HG03521 (cell line): ENCODE measurements at regions not wholly inside any gene's neighbourhood (a gene's known extent, or its start where the extent isn't known, plus 50 kb on each side); places are given as distances from the start of the nearest gene placed in this dataset.

Source experiments
- ATAC-seq: cut with Tn5 transposase; IDR thresholded peaks from one replicate; pipeline ENCODE4 v1.9.1; 2021; ENCODE audit warnings: mild to moderate bottlenecking, moderate library complexity; ENCODE audit not compliant: unreplicated experiment

DNA sequence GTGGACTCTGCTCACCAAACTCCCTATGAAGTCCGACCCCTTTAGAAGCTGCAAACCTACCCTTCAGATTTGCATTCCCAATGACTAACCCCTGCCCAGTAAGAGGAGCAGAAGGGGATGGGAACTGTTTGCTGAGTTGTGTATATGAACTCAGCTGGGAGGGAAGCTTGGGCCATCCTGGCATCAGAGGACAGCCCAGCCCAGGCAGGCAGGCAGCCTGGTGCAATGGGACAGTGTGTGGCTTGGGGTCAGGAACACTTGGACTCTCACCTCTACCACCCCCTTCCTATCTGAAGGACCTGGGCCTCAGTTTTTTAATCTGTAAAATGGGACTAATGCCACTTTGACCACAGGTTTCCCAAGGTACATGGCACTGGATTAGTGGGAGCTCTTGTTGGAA is 147.4 kb upstream of the GPR26 start:
- ATAC-seq = no peak

DNA sequence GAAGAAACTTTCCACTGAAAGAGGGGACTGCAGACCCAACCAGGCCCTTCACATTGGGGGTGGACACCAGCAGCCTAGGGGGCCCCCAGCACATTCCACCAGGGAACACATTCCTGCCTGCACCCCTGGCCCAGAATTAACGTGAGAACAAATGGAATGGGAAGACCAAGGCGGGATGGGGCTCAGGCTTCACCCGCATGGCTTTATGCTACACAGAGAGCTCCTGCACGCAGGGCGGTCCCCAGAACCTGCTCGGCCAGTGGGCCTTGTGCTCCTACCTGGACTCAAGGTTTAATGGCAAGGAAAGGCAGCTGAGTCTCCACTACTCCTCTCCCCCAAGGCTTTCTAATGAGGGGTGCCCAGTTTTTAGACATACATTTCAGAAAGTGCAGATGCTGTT is 146.3 kb upstream of the GPR26 start:
- ATAC-seq = no peak

DNA sequence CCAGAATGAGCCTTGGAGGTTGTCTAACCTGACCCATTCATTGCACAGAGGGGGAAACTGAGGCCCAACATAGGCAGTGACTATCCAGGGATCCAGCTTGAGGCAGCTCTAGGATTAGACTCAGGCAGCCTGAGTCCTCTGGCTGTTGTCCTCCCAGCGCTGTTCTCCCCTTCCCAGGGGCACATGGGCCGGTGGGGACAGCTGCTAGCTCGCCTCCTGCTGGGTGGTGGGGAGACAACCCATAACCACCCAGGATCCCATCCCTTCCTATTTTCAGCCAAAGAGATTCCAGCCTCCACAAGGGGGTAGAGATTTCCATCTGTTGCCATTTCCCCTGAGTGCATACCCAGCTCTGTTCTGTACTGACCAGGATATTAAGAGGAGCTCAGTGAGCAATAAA is 145.1 kb upstream of the GPR26 start:
- no peak for ATAC-seq

DNA sequence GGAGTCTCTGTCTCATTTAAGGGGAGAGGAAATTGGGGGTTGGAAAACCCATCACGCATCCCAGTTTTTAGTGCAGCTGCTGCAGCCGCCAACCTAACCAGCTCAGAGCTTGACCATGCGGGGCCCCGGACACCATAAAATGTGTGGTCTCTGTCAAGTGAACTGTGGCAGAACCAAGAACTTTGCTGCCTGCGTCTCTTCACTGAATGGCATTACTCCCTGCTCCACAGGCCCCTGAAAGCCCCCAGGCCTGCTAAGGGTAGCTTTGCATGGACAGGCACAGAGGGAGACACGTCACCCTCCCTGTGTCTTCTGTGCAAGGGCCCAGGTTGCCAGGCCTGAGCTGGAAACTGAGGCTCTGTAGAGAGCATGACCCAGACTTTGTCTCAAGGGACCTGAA is 144.6 kb upstream of the GPR26 start:
- no peak for ATAC-seq

DNA sequence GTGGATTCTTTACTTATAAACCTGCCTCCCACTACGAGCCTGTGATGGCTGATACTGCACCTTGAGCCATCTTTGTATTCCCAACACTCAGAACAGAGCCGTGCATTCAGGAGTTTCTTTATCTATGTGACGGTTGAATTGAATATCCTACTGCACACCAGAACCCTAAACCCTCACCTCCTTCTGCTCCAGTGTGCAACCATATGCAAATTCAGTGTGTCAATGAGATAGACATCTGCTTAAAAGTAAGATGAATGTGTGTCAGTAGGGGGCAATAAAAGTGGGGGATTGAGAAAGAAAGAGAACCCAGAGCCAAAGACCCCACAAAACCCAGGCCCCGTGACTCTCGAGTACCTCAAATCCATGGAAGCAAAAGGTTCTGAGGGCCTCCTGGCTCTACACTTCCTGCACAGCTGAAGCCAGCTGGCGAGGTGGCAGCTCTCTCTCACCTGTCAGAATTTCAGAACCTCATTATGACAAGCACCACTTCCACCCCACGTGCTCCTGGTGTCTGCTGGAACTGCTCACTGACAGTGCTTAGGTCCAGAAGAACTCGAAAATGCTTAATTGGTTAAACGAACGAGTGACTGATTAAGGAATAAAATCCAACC is 143.3 kb upstream of the GPR26 start:
- no peak for ATAC-seq

DNA sequence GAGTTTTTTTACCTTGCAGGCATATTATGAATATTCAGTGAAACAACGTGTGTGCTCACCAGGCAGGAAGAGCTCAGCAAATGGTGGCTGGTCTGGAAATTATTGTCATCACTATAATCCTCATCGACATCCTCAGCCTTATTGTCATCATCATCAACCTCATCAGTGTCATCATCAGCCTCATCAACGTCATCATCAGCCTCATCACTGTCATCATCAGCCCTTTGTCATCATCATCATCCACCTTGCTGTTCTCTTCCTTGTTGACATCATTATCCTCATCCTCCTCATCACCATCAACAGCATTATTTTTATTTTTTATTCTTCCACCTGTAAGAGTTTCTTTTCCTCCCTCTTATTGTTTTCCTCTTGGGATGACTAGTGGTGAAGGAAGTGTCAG is 142.3 kb upstream of the GPR26 start:
- no peak for ATAC-seq

DNA sequence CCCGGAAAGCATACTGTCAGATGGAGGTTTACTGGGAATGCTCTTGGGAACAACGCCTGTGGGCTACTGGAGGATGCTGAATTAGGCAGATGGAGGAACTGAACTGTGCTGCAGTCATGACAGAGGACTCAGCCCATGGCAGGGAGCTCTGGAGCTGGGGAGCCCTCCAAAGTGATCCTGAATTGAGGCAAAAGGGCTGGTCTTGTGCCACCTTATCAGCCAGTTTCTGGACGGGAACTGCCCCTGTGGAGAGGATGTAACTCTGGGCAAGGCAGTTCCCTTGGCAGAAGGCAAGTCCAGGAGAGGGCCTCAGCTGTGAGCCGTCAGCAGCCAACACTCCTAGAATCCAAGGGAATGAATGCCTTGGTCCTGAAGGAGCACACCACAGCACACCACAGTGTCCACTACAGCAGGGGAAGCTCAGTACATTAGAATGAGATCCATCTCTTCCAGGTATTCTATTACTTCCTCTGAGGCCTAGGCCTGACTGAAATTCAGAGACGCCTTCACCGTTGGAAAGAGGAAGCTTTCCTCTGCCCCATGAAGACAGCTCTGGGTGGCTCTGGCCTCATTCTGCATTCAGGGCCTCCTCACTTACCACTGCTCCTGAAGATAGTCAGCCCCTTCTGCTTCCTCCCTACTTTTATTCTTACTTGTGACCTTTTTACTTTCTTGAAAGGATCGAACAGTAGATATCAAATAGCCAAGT is 139.6 kb upstream of the GPR26 start:
- ATAC-seq = no peak

DNA sequence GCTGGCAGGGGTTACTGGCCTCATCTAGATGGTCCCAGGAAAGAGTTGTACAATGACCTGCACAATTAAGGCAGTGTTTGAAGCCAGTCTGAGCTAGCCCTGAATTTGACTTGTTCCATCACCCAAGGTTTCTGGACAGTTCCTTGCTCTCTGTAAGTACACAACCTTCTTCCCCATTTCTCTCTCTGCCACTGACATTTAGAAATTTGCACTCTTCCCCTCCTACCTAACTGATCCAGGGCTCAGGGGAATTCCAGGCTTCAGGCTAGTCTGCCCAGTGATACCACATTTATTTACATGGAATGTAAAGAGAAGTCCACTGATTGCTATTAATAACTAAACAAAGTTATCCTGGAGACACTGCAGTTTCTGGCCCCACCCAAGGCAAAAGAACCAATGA is 139.0 kb upstream of the GPR26 start:
- no peak for ATAC-seq

DNA sequence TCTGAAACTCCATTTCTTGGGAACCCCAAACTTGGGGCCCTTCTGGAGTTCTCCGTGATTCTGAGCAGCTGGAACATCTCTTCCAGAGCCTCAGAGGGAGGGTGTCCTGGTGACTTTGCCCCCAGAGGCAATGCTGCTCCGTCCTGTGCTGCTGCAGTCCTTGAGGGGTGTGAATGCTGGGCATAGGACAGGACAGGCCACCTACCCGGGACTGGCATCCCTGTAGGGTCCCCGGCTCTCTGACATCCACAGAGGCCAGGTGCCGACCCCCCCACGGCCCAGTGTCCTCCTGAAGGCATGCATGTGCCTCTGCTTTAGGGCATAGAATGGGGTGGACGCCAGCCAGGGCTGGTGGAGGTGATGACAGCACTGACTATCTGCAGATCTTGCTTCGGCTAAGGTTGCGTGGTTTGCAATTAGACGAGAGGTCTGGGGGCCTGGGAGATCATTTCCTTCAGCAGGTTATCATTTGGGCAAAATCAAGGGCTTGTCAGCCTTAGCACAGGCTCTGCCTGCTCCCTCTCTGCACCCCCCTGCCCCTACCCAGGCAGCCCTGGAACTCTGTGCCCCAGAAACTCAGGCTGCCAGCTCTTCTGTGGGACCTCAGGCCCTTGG is 136.9 kb upstream of the GPR26 start:
- no peak for ATAC-seq

DNA sequence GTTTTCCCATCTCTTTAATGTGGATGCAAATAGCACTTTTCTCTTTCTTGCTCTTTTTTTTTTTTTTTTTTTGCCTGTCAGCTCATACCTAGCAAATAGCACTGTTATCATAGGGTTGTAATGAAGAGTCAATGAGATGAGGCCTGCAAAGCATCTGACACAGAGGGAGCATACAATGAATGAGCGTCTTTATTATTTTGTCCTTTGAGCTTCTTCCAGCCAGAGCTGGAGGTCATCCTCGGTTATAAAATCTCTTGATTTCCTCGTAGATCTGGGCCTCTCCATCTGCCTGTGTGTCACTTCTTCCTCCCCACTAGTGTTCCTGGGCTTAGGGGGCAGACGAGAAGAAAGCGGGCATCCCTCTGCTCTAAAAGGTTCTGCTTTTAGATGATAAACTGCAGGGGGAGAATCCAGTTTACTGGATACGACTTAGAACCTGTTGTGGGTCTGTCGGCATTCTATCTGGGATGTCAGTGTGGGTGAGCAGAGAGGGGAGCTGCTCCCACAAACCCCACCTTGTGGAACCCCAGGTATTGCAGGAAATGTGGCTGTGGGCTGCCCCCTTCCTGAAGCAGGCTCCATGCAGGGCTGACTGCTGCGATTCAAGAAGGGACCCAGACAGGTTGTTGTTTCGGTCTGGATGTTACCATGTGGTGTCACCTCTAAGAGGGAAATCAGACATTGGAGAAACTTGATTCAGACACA is 135.8 kb upstream of the GPR26 start:
- ATAC-seq = no peak

DNA sequence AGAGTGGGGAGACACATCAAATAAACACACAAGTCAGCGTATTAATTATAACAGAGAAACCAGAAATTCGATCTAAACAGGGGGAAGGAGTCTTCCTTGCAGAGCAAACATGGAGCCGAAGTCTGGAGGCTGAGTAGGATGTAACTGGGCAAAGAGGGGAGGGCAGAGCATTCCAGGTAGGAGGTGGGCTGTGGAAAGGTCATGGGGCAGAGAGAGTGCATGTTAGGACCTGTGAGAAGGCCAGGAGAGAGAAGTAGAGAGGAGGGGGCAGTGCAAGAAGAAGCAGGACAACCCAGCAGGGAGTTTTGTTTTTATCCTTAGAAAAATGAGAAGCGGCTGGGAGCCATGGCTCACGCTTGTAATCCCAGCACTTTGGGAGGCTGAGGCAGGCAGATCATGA is 130.8 kb upstream of the GPR26 start:
- no peak for ATAC-seq

DNA sequence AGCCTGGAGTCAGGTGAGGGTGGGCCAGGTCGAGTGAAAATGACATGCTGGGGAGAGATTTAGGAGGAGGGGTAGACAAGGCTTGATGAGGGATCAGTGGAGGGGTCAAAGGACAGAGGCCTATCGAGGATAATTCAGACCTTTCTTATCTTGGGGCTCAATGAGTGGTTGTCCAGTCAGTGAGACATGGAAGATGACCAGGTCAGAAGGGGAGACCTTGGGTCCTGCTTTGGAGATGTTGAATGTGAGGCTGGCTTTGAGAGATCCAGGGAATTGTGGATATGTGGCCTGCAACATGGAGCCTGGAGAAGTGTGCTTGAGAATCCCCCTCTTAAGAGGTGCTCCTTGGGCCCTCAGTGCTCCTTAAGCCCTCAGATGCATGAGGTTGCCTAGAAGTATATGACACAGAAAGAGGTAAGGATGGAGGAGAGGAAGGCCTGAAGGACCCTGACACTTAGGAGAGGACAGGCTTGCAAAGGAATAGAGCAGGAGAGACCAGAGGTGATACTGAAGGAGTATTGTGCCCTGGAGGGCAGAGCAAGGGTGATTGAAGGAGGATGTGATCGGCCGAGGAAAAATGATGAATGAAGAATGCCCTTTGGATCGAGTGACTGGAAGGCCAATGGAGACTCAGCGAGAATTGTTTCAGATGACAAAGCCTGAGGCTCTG is 129.8 kb upstream of the GPR26 start:
- no peak for ATAC-seq

DNA sequence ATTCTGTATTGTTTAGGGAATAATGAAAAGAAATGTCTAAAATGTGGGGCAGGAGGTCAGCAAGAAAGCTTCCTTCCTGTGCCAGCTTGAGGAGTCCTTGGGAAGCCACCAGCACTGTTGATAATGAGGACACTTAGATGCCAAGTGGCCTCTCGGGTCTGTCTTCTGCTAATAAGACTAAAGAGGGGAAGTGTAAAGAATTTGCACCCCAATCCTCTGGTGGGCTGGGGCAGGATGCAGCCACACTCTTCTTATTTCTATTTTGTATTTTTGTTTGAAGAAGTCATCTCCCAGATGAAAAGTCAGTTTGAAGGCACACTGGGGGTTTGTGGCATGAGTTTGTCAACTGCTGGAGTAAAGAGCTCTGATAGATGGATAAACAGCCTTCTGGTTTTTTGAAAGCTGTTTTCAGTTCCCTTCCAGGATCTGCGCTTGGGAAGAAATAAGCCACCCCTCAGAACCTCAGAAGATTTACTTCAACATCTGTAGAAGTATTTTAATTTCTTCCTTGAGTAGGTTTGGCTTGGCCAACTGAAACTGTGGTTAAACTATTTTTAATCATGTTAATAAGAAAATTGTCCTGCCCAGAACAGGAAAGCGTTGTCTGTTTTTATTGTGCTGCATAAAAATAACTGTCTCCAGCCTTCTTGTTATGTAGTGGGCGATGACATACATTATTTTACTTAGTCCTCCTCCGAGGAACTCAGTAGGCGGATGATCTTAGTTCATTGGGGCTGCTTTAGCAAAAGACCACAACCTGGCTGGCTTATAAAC is 128.8 kb upstream of the GPR26 start:
- no peak for ATAC-seq

DNA sequence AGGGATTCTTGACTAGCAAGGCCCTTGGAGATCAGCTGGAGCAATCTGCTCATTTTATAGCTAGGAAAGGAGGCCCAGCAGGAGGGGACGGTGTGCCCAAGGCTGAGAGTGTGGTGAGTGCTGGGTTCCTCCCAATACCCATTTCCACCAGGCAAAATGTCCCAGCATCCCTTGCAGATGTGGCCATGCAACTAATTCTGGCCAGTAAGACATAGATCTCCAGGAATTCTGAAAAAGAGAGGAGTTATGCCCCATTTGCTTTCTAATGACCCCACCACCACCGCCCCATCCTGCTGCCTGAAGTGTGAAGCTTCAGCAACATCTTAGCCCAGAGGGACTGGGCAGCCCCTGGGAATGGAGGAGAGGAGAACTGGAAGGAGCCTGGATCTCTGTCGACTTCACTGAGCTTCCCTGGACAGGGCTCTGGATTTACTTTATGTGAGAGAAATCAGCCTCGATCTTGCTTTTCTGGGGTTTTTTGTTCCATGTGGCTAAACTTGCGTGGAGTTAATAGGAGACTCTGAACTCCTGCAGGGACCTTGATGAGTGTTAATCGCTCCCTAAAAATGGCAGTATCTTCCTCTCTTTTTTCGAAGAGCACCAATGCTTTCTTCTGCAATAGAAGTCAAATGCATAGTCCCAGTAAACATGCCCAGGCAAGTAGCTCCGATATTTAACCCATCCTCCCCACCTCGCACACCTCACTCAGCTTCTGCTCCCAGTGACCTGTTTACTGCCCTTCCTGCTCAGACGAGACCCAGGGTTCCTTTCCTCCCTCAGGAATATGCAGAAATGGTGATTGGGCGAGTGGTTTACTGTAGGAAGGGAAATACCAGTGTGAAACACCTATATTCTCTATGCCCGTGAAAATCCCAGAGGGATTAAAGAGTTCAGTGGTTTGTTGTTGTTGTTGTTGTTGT is 127.5 kb upstream of the GPR26 start:
- no peak for ATAC-seq

DNA sequence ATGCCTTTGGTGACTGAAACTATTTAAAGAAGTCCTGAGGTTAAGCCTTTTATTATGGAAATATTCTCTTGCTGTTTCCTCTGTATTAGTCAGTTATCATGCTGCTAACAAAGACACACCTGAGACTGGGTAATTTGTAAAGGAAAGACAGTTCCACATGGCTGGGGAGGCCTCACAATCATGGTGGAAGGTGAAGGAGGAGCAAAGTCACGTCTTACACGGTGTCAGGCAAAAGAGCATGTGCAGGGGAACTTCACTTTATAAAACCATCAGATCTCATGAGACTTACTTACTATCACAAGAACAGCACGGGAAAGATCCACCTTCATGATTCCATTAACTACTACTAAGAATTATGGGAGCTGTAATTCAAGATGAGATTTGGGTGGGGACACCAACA is 121.2 kb upstream of the GPR26 start:
- ATAC-seq = no peak

DNA sequence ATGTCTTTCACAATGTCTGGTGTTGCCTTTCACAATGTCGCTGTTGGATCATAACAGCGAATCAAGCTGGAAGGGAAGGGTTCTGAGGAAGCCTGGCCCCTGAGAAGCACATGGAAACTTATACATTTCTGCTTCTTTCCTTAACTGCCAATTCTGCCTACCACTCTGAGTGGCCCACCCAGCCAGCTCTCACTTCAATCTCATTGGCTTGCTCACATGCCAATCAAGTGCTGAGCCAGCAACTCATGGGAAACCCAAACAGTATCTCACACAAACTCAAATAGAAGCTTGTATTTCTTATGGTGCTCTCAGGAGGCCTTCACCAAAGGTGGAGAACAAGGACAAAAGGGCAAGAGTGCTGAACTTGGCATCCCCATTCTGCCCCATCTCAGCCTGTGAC is 117.4 kb upstream of the GPR26 start:
- no peak for ATAC-seq

DNA sequence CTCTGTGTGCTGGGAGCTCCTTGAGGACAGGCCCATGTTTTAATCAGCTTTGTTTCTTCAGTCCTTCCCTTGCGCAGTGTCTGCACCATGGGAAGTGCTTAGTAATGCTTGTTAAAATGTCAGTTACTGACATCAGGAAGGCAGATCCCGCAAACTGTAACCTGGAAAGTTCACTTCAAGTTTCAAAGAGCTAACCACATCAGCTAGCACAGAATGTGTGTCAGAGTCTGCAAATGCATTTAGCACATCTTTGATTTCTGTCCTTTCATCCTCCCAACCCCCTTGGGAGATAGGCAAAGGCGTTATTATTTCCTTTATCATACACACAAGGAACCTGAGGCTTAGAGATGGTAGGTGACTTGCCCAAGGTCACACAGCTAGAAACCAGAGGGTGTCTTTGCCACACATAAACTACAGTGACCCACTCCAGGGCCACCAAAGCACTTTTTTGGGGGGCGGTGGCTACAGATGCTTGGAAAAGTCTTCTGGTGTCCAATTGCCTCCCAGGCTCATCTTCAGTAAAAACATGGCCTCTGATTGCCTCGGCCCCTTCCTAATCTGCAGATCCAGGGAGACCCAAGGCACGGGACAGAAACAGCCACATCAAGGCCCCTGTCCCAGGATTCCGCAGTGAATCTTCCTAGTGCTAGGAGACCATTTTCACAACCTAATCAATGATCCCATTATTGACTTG is 116.2 kb upstream of the GPR26 start:
- no peak for ATAC-seq

DNA sequence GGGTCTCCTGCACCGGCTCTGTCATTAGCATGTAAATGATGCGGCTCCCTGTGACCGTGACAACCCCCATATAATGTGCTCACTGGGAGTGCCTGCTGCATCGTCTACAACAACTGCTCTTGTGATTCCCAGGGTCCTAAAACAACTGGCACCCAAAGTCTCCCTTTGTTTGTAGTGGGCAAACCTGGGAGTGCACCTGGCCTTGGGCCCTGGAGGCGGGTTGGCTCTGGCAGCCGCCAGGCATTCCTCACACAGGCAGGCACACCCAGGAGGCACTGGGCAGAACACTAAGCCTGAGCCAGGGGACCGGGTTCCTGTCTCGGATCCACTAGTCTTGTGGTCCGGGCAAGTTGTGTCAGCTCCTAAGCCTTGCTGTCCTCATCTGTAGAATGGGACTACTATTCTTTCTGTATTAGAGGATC is 115.5 kb upstream of the GPR26 start:
- ATAC-seq = no peak

DNA sequence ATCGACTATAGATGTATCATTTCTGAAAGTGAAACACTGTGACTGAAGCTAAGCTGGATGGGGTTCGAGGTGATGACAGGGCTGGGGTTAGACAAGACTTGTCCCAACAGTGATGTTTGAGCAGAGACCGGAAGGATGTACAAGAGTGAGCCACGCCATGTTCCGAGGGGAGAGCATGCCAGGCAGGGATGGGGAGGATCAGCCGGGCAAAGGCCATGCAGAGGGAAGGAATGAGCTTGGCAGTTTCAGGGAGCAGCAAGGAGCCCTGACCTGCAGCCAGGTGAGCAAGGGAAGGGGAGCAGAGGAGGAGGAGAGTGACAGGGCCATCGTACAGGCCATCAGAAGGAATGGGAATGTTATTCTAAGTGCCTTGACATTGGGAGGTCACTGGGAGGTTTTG is 114.9 kb upstream of the GPR26 start:
- no peak for ATAC-seq
